ENCODE measurements at regions not wholly inside any gene's neighbourhood (a gene's known extent, or its start where the extent isn't known, plus 50 kb on each side); places are given as distances from the start of the nearest gene placed in this dataset.
"Not testable (repeated sequence)": the region's sequence is repeated elsewhere in the genome, so short reads cannot be mapped to it uniquely, and the experiment has no call there.

DNA sequence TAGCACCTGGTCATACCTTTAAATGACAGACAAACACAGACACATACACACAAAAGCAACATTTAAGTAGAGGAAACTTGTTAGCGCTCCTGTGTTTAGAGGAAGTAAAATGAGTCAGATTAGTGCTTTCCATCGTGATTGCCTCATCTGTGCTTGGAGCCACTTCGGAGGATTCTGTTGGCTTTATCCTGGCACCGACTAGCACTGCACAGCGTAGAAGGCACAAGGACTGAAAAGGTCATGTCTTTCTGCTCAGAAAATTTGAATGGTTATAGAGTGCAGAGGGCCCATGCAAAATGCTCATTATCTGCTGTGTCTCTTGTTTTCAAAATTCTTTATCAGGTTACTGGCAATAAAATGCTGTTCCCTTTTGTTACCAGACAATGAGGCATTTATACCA, 863.6 kb upstream of the TPTE start:
- H3K4me3 ChIP-seq (replicated peaks; ENCODE audit: insufficient read depth, low read length); H3K27me3 ChIP-seq (ENCODE audit: insufficient read depth, poor library complexity, severe bottlenecking); H3K27ac ChIP-seq (replicated peaks): not testable (repeated sequence)
- TF ChIP-seq SPI1 (IDR thresholded peaks at IDR 0.05; ENCODE audit: borderline replicate concordance, low read depth) = 0 out of 2 replicates have a peak, but pooled peaks have one; percentile 2
- peak in 1 of 2 experiments; percentile 62 for DNase-seq (ENCODE audit: low read depth in 1 of 2, low spot score in 1 of 2)

DNA sequence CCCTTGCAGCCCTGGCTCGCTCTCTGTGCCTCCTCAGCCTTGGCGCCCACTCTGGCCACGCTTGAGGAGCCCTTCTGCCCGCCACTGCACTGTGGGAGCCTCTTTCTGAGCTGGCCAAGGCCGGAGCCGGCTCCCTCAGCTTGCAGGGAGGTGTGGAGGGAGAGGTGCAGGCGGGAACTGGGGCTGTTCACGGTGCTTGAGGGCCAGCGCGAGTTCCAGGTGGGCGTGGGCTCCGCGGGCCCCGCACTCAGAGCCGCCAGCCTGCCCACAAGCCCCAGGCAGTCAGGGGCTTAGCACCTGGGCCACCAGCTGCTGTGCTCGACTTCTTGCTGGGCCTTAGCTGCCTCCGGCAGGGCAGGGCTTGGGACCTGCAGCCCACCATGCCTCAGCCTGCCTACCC, 861.5 kb upstream of the TPTE start:
- not testable (repeated sequence) for H3K4me3 ChIP-seq (replicated peaks; ENCODE audit: insufficient read depth, low read length); DNase-seq (ENCODE audit: low read depth in 1 of 2, low spot score in 1 of 2); H3K27me3 ChIP-seq (ENCODE audit: insufficient read depth, poor library complexity, severe bottlenecking); H3K27ac ChIP-seq (replicated peaks)

DNA sequence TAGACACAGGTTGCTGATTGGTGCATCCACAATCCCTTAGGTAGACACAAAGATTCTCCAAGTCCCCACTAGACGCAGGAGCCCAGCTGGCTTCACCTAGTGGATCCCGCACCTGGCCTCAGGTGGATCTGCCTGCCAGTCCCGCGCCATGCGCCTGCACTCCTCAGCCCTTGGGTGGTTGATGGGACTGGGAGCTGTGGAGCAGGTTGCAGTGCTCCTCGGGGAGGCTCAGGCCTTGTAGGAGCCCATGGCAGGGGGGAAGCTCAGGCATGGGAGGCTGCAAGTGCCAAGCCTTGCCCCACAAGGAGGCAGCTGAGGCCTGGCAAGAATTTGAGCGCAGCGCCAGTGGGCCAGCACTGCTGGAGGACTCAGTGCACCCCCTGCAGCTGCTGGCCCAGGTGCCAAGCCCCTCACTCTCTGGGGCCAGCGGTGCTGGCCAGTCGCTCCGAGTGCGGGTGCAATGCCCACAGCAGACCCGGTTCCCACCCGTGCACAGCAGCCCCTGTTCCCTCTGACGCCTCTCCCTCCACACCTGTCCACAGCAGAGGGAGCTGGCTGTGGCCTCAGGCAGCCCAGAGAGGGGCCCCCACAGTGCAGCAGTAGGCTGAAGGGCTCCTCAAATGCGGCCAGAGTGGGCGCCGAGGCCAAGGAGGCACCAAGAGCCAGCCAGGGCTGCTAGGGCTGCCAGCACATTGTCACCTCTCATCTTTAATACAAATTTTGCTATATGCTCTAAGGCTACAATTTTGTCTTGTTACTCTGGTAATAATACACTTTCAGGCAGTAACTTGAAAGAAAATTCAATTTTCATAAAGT, 857.3 kb upstream of the TPTE start:
- not testable (repeated sequence) for H3K4me3 ChIP-seq (replicated peaks; ENCODE audit: insufficient read depth, low read length); H3K27ac ChIP-seq (replicated peaks); DNase-seq (ENCODE audit: low read depth in 1 of 2, low spot score in 1 of 2); H3K27me3 ChIP-seq (ENCODE audit: insufficient read depth, poor library complexity, severe bottlenecking)

DNA sequence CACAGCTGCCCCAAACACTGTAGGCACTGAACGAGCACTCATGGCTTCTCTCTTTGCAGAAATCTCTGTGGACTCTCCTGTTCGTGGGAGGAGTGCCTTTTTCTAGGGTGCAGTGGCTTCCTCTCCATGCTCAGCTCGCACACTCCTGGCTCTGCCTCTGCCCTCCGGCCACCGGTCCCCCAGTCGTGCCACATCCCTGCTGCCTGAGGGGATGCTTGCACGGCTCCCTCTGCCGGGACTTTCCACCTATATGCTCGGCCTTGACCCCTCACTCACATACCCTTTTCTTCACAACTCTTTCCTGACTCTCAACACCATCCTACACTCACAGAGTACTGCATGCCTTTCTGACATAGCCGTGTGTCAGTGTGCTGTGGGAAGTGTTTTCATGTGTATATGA, 845.6 kb upstream of the TPTE start:
- H3K4me3 ChIP-seq (replicated peaks; ENCODE audit: insufficient read depth, low read length); DNase-seq (ENCODE audit: low read depth in 1 of 2, low spot score in 1 of 2); H3K27me3 ChIP-seq (ENCODE audit: insufficient read depth, poor library complexity, severe bottlenecking); H3K27ac ChIP-seq (replicated peaks): not testable (repeated sequence)

DNA sequence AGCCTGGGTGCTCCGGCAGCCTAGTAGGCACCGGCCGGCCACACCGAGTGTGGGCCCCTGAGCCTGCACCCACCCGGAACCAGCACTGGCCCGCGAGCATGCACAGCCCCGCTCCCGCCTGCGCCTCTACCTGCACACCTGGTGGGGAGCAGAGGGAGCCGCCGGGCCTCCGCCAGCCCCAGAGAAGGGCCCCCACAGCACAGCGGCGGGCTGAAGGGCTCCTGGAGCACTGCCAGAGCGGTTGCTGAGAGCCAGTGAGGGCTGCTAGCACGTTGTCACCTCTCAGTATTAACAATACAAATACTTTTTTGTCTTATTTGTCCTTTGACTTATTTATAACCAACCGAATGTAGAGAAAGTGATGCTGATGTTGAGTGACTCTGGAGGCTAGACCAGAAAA, 842.4 kb upstream of the TPTE start:
- not testable (repeated sequence) for H3K27ac ChIP-seq (replicated peaks); H3K27me3 ChIP-seq (ENCODE audit: insufficient read depth, poor library complexity, severe bottlenecking); H3K4me3 ChIP-seq (replicated peaks; ENCODE audit: insufficient read depth, low read length); DNase-seq (ENCODE audit: low read depth in 1 of 2, low spot score in 1 of 2)

DNA sequence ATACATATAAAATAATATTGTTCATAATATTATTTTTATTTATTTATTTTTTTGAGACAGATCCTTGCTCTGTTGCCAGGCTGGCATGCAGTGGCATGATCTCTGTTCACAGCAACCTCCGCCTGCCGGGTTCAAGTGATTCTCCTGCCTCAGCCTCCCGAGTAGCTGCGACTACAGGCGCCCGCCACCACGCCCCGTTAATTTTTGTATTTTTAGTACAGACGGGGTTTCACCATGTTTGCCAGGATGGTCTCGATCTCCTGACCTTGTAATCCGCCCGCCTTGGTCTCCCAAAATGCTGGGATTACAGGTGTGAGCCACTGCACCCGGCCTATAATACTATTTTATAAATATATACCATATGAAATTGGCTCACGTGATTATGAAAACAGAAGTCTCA, 832.4 kb upstream of the TPTE start:
- not testable (repeated sequence) for H3K4me3 ChIP-seq (replicated peaks; ENCODE audit: insufficient read depth, low read length); H3K27me3 ChIP-seq (ENCODE audit: insufficient read depth, poor library complexity, severe bottlenecking); H3K27ac ChIP-seq (replicated peaks); DNase-seq (ENCODE audit: low read depth in 1 of 2, low spot score in 1 of 2)

DNA sequence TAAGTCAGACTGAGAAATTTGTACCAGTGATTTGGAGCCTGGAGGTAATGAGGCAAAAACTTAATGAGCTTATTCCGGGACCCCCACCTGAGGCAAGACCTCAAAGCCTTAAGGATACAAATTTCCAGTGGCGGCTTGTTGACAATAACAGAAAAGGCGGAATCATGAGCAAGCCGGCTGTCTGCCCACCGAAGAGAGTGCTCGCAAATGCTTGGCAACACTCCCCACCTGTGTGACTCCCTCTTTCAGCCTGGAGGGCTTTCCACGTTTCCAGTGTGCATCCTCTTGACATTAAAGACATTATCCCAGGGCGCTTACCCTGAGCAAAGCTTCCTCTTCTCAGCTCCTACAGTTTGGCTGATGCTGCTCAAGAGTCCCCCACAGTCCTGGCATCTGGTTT, 830.4 kb upstream of the TPTE start:
- DNase-seq (ENCODE audit: low read depth in 1 of 2, low spot score in 1 of 2); H3K27me3 ChIP-seq (ENCODE audit: insufficient read depth, poor library complexity, severe bottlenecking); H3K27ac ChIP-seq (replicated peaks); H3K4me3 ChIP-seq (replicated peaks; ENCODE audit: insufficient read depth, low read length): not testable (repeated sequence)

DNA sequence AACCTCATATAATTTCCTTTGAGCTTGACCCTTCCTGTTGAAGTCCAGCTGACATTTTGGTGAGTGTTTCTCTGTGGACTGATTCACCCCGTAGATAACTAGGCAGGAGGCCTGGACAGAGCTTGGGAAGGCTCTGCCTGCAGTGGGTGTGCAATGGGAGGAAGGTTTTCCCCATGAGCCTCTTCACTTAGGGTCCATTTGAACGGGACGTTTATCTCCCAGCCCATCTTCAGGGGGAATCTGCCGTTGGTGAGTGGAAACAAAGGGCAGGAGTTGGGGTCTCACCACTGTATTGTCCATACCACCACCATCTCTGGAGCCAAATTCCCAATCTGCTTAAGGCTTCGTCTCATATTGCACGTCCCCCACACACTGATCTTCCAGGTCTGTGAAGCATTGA, 825.6 kb upstream of the TPTE start:
- H3K4me3 ChIP-seq (replicated peaks; ENCODE audit: insufficient read depth, low read length); DNase-seq (ENCODE audit: low read depth in 1 of 2, low spot score in 1 of 2); H3K27me3 ChIP-seq (ENCODE audit: insufficient read depth, poor library complexity, severe bottlenecking); H3K27ac ChIP-seq (replicated peaks): not testable (repeated sequence)

DNA sequence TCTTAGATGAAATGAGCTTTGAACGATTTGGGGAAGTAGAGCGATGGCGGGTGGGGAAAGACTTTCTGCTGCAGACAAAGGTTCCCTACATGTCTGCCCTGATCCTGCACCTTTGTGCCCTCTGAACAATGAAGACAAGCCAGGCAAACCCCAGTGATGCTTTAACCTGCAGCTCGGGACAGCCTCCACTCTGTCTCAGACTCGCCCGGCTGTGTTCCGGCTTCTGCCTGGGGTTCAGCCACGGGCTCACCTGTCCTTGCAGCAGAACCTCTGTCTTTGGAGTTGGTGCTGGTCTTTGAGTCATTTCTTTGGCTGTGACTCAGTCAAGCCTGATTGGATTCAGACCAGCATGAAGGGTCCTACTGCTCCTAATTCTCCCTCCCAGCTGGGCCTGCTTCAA, 823.6 kb upstream of the TPTE start:
- not testable (repeated sequence) for H3K4me3 ChIP-seq (replicated peaks; ENCODE audit: insufficient read depth, low read length); H3K27me3 ChIP-seq (ENCODE audit: insufficient read depth, poor library complexity, severe bottlenecking); DNase-seq (ENCODE audit: low read depth in 1 of 2, low spot score in 1 of 2)

DNA sequence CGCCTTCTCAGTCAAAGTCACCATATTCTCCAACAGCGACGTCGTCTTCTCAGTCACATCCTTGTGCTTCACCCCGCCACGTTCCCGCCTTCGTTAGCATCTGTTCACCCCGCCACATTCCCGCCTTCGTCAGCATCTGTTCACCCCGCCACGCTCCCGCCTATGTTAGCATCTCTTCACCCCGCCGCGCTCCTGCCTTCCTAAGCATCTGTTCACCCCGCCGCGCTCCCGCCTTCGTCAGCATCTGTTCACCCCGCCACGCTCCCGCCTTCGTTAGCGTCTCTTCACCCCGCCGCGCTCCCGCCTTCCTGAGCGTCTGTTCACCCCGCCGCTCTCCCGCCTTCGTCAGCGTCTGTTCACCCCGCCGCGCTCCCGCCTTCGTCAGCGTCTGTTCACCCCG, 816.4 kb upstream of the TPTE start:
- not testable (repeated sequence) for H3K4me3 ChIP-seq (replicated peaks; ENCODE audit: insufficient read depth, low read length); DNase-seq (ENCODE audit: low read depth in 1 of 2, low spot score in 1 of 2); H3K27ac ChIP-seq (replicated peaks); H3K27me3 ChIP-seq (ENCODE audit: insufficient read depth, poor library complexity, severe bottlenecking)

More for the DNA sequence above, 823.6 kb upstream of the TPTE start:
- H3K27ac ChIP-seq (replicated peaks) = not testable (repeated sequence)

DNA sequence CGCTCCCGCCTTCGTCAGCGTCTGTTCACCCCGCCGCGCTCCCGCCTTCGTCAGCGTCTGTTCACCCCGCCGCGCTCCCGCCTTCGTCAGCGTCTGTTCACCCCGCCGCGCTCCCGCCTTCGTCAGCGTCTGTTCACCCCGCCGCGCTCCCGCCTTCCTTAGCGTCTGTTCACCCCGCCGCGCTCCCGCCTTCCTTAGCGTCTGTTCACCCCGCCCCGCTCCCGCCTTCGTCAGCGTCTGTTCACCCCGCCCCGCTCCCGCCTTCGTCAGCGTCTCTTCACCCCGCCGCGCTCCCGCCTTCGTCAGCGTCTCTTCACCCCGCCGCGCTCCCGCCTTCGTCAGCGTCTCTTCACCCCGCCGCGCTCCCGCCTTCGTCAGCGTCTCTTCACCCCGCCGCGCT, 815.9 kb upstream of the TPTE start:
- not testable (repeated sequence) for H3K4me3 ChIP-seq (replicated peaks; ENCODE audit: insufficient read depth, low read length); H3K27me3 ChIP-seq (ENCODE audit: insufficient read depth, poor library complexity, severe bottlenecking); H3K27ac ChIP-seq (replicated peaks); DNase-seq (ENCODE audit: low read depth in 1 of 2, low spot score in 1 of 2)

DNA sequence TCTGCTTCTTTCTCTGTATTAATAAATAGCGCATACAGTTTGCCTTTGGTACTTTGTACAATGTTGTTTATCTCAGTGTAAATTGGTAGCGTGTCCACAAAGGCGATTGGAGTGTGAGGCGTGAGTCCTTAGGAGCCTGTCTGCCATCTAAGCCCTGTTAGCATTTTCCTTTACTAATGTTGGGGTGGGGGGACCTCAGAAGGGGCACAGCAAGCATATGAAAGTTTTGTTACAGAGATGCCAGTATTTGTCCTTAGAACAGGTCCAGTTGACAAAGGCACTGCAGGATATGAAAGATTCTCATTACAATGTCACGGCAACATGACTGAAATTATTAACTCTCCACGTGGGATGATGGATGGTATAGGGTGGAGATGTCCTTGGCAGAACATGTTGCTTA, 796.8 kb upstream of the TPTE start:
- H3K4me3 ChIP-seq (replicated peaks; ENCODE audit: insufficient read depth, low read length); H3K27ac ChIP-seq (replicated peaks); DNase-seq (ENCODE audit: low read depth in 1 of 2, low spot score in 1 of 2); H3K27me3 ChIP-seq (ENCODE audit: insufficient read depth, poor library complexity, severe bottlenecking): not testable (repeated sequence)

DNA sequence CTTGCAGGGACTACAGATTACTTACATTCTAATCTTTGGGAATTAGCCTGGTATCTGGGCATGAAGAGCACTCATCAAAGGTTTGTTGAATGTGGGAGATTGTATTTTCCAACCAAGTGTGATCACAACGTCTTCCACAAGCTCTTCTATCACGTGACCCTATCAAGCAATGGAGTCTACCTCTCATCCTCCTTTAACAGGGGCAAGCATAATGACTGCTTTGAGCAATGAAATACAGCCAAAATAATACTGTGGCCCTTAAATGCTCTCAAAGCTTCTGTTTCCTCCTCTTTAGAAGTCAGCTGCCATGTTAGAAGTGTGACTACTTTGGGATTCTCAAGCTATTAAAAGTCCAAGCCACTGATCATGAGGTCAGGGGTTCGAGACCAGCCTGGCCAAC, 794.2 kb upstream of the TPTE start:
- H3K27me3 ChIP-seq (ENCODE audit: insufficient read depth, poor library complexity, severe bottlenecking); H3K27ac ChIP-seq (replicated peaks); DNase-seq (ENCODE audit: low read depth in 1 of 2, low spot score in 1 of 2); H3K4me3 ChIP-seq (replicated peaks; ENCODE audit: insufficient read depth, low read length): not testable (repeated sequence)

DNA sequence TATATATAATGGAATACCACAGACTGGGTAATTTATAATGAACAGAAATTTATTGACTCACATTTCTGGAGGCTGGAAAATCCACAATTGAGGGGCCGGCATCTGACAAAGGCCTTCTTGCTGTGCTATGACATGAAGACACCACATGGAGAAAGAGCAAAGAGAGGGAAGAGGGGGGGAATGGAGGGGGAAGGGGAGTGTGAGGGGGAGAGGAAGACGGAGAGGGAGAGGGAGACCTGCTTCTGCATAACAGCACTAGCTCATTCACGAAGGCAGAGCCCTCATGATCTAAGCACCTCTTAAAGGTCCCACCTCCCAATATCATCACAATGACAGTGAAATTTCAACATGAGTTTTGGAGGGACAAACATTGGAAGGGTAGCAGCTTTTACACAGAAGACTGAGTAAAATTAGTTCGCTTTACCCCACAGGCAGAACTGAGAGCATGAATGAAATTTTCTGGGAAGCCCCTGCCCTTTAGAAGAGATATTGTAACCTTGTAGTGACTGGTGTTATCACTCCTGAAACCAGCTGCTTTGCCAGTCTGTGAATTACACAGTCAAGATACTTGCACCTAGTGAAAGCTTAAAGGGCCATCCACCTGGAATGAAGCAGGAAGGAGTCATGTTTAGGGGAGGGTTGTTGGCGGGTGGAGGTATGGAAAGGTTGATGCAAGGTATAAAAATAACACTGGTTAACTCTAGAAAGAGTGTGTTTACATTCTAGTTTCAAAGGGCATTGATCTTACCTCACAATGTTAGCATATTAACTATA, 793.0 kb upstream of the TPTE start:
- not testable (repeated sequence) for DNase-seq (ENCODE audit: low read depth in 1 of 2, low spot score in 1 of 2)

More for the DNA sequence above, 793.0 kb upstream of the TPTE start:
- H3K27ac ChIP-seq (replicated peaks); H3K27me3 ChIP-seq (ENCODE audit: insufficient read depth, poor library complexity, severe bottlenecking); H3K4me3 ChIP-seq (replicated peaks; ENCODE audit: insufficient read depth, low read length): not testable (repeated sequence)

Data from HL-60 (cell line).